ENCODE measurements at regions not wholly inside any gene's neighbourhood (a gene's known extent, or its start where the extent isn't known, plus 50 kb on each side); places are given as distances from the start of the nearest gene placed in this dataset.
"Not testable (repeated sequence)": the region's sequence is repeated elsewhere in the genome, so short reads cannot be mapped to it uniquely, and the experiment has no call there.

DNA sequence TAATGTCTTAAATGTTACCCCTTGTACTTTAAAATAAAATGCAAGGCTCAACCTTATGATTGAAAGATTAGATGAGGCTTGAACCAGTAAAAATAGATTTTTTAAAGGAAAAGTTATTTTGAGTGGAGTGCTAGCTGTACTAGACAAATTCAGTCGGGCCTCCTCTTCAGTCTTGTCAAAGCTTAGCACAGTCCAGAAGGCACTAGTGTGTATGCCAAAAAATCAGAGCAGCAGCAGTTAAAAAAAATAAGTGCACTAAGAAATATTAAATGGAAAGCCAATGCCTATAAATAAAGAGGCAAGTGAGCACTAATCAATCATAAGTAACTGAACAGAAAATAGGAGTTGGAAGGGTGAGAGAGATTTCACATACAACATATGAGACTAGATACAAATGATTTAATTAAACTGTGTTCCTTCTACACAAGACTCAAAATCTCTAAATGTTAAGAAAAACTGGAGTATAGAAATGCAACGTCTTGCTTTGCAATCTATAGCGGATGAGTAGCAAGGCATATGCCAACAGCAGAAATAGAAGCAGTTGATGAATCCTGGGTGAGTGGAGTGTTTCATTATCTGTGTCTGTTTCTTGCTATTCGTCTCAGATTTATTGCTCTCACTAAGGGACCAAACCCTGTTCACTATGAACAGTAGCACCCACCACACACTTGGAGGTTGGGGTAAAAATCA is 172.1 kb downstream of the ETNK1 start:
- Histone ChIP-seq H3K27ac (ENCODE audit: low read depth) (no peak overlapping the region), H3K4me1 (ENCODE audit: insufficient read depth) (no peaks in the 10 kb centered on the region), H3K4me3 (ENCODE audit: low read depth, low read length) (no peak overlapping the region), H3K36me3 (ENCODE audit: insufficient read depth) (no peaks in the 10 kb centered on the region)
- WGBS: 63% methylated on average over 4 of the region's 4 CpGs
- no peak for DNase-seq (ENCODE audit: extremely low spot score)

DNA sequence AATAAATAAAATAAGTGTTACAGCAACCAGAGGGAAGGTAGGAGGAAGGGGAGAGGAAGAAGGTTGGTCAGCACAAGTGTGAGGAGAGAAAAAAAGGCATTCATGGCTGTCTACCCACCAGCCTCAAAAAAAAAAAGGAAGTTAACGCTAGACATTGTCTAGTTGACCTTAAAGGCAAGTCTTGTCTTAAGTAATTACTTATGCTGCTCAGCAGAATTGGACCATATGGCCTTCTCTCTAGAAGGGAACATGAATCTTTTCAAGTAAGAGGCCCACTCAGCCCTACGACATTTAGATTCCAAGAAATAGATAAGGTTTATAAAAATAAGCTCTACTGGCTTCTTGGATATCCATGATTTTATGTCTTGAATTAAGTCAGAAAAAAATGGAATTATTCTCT is 172.7 kb downstream of the ETNK1 start:
- DNase-seq (ENCODE audit: extremely low spot score): no peak
- no peak overlapping the region for H3K4me3 ChIP-seq (ENCODE audit: low read depth, low read length)
- H3K36me3 ChIP-seq (ENCODE audit: insufficient read depth): no peaks in the 10 kb centered on the region
- no peaks in the 10 kb centered on the region for H3K4me1 ChIP-seq (ENCODE audit: insufficient read depth)
- 41% methylated on average over 2 of the region's 2 CpGs for WGBS
- no peak overlapping the region for H3K27ac ChIP-seq (ENCODE audit: low read depth)

DNA sequence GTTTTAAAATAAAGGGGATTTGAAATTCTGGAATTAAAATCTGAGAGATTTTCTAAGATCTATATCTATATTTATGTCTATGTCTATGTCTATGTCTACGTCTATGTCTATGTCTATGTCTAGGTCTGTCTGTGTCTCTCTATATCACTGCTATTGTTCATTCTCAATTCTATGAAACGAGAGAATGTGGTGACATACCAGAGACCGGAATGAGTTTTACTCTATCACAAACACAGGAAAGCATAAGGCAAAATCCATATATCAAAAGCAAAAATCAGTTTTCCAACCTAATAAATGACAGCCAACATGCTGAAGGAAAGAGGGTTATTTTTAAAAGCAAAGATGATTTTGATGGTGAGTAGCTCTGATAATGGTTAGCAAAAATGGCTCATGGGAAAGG is 173.1 kb downstream of the ETNK1 start:
- WGBS: 78% methylated on average over 3 of the region's 3 CpGs

DNA sequence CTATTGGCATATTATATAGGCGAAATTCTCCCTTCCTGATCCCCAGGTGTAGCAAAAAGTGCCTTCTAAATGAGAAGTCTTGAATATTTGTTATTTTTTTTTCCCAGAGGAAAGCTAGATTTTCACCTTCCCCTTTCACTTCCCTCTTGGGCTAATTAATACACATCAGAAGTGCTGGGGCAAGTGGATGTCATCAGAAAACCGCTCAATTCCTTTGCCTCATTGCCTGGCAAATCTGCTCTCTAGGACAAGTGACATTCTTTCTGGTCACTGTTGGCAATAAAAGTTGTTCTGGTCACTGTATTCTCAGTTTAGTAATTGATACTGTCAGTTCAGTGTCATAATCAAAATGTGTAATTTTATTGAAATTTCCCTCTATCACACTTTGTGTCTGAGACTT is 174.5 kb downstream of the ETNK1 start:
- no peaks in the 10 kb centered on the region for H3K36me3 ChIP-seq (ENCODE audit: insufficient read depth)
- 93% methylated on average over 2 of the region's 2 CpGs for WGBS
- H3K27ac ChIP-seq (ENCODE audit: low read depth): no peak overlapping the region
- H3K4me3 ChIP-seq (ENCODE audit: low read depth, low read length): no peak overlapping the region
- no peak for DNase-seq (ENCODE audit: extremely low spot score)
- no peaks in the 10 kb centered on the region for H3K4me1 ChIP-seq (ENCODE audit: insufficient read depth)

More for the DNA sequence above, 173.1 kb downstream of the ETNK1 start:
- Histone ChIP-seq H3K36me3 (ENCODE audit: insufficient read depth) (no peaks in the 10 kb centered on the region), H3K4me1 (ENCODE audit: insufficient read depth) (no peaks in the 10 kb centered on the region), H3K4me3 (ENCODE audit: low read depth, low read length) (no peak overlapping the region), H3K27ac (ENCODE audit: low read depth) (no peak overlapping the region)
- no peak for DNase-seq (ENCODE audit: extremely low spot score)

DNA sequence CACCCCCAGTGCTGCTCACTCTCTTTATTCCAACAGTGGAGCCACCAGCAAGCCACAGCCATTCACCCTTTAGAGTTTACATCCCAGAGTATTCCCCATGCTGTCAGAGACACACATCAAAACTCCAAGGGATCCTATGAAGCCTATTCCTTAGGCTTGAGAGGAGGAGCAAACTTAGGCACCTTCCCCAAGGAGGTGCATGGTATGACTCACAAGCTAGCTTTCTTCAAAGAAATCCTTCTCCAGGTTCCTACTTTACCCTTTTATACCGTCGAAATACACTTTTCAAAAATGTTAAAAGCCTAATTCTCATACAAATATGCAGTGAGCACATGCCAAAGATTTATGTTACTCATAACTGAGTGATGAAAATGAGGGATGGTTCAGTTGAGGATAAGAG is 175.4 kb downstream of the ETNK1 start:
- no peak overlapping the region for H3K4me3 ChIP-seq (ENCODE audit: low read depth, low read length)
- WGBS: 84% methylated on average over 2 of the region's 2 CpGs
- H3K4me1 ChIP-seq (ENCODE audit: insufficient read depth): no peaks in the 10 kb centered on the region
- DNase-seq (ENCODE audit: extremely low spot score): no peak
- no peak overlapping the region for H3K27ac ChIP-seq (ENCODE audit: low read depth)
- no peaks in the 10 kb centered on the region for H3K36me3 ChIP-seq (ENCODE audit: insufficient read depth)

DNA sequence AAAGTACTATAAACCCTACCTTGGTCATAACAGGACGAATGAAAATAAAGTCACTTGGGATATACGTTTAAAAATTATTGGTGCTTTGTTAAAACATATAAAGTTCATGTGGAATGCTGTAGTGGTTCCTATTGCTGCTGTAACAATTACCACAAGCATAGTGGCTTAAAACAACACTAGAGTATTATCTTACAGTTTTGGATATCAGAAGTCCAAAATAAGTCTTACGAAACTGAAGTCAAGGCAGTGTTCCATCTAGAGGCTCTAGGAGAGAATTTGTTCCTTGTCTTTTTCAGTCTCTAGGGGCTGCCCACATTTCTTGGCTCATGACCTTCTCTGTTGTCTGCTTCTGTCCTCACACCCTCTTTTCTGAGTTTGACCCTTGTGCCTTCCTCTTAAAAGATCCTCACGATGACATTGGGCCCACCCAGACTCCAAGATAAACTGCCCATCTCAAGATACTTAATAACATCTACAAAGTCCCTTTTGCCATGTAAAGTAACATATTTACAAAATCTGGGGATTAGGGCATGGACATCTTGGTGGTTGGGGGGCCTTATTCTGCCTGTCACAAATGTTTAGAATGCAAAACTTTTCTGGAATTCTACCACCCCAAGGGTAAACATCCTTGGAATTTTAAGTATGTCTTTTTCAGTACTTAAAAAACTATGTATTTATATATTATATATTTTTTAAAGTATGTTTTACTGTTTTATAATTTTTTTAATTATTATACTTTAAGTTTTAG is 178.1 kb downstream of the ETNK1 start:
- H3K36me3 ChIP-seq (ENCODE audit: insufficient read depth): no peaks in the 10 kb centered on the region
- WGBS: 79% methylated on average over 4 of the region's 4 CpGs
- H3K27ac ChIP-seq (ENCODE audit: low read depth): no peak overlapping the region
- DNase-seq (ENCODE audit: extremely low spot score): no peak
- H3K4me1 ChIP-seq (ENCODE audit: insufficient read depth): no peaks in the 10 kb centered on the region
- no peak overlapping the region for H3K4me3 ChIP-seq (ENCODE audit: low read depth, low read length)

DNA sequence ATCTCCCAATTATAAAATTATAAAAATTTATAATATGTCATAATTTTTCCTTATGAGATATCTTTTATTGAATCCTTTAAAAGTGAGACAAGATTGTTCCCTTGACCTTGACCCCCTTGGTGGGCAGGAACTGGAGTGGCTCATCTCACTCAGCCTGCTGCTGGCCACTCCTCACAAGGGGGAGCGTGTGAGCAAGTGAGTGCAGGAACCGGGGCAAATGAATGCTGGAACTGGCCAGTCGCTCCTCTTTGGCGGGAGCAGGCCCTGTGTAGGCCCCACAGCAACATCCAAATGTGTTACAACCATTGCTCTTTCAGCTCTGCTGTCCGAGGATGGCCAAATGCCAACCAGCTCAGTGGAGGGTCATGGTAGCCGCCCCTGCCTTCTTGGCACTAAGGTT is 178.8 kb downstream of the ETNK1 start:
- H3K4me1 ChIP-seq (ENCODE audit: insufficient read depth): no peaks in the 10 kb centered on the region
- H3K27ac ChIP-seq (ENCODE audit: low read depth): no peak overlapping the region
- H3K4me3 ChIP-seq (ENCODE audit: low read depth, low read length): no peak overlapping the region
- 92% methylated on average over 6 of the region's 6 CpGs for WGBS
- no peak for DNase-seq (ENCODE audit: extremely low spot score)
- H3K36me3 ChIP-seq (ENCODE audit: insufficient read depth): no peaks in the 10 kb centered on the region

DNA sequence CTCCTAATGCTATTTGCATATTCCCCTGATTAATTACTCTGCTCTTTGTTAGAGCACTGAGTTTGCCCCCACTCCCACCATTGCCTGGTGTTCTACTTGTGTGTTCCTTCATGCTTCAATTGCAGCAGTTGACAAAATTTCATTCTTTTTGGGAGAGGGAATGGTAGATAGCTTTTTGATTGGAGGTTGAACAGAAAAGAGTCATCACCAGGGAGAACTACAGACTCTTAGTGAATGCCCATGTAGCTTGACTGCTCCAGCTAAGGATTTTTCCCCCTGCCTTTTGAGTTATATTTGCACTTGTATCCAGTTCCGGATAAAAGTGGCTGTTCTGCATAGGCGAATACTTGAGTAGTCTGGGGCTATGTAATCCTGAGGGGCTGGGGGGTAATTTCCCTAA is 183.9 kb downstream of the ETNK1 start:
- DNase-seq (ENCODE audit: extremely low spot score): no peak
- no peaks in the 10 kb centered on the region for H3K4me1 ChIP-seq (ENCODE audit: insufficient read depth)
- no peak overlapping the region for H3K4me3 ChIP-seq (ENCODE audit: low read depth, low read length)
- no peaks in the 10 kb centered on the region for H3K36me3 ChIP-seq (ENCODE audit: insufficient read depth)
- WGBS: 92% methylated on average over 2 of the region's 2 CpGs
- H3K27ac ChIP-seq (ENCODE audit: low read depth): no peak overlapping the region

DNA sequence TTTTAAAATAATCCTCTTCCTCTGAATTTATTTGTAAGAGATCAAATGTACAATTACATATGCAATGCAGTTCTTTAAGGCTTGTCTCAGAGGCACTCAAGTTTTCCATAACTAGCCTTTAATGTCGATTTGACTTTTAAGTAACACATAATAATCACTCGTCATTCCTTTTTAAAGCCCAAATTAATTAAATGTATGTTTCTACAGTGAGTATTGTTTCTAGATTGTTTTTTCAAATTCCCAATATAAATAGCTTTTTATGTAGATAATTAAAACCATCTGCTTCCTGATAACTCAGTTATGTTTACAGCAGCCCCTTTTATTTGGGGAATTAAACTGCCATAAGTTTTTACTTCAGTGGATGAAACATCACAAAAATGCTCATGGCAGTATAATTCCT is 185.1 kb downstream of the ETNK1 start:
- Histone ChIP-seq H3K27ac (ENCODE audit: low read depth) (no peak overlapping the region), H3K4me3 (ENCODE audit: low read depth, low read length) (no peak overlapping the region), H3K4me1 (ENCODE audit: insufficient read depth) (no peaks in the 10 kb centered on the region), H3K36me3 (ENCODE audit: insufficient read depth) (no peaks in the 10 kb centered on the region)
- 45% methylated on average over 2 of the region's 2 CpGs for WGBS
- peak; percentile 8 for DNase-seq (ENCODE audit: extremely low spot score)

DNA sequence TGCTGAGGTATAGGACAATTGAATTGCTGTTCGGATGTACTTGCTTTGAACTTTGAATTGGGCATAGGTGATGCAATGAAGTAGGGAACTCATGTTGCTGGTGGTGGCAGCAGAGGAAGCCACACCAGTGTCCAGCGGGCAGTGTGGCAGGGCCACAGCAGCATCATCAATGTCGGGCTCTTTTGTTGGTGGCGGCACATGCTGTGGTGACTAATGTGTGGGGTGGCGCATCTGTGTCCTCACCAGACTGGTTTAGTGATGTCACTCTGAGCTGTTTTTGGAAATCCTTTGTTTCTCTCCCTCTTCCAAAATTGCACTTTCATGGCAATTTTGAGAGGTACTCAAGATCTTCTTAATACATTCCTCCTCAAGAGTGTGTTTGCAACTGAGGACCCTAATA is 187.6 kb downstream of the ETNK1 start:
- 97% methylated on average over 5 of the region's 5 CpGs for WGBS
- no peaks in the 10 kb centered on the region for H3K4me1 ChIP-seq (ENCODE audit: insufficient read depth)
- no peak for DNase-seq (ENCODE audit: extremely low spot score)
- H3K4me3 ChIP-seq (ENCODE audit: low read depth, low read length): no peak overlapping the region
- no peaks in the 10 kb centered on the region for H3K36me3 ChIP-seq (ENCODE audit: insufficient read depth)
- H3K27ac ChIP-seq (ENCODE audit: low read depth): no peak overlapping the region

DNA sequence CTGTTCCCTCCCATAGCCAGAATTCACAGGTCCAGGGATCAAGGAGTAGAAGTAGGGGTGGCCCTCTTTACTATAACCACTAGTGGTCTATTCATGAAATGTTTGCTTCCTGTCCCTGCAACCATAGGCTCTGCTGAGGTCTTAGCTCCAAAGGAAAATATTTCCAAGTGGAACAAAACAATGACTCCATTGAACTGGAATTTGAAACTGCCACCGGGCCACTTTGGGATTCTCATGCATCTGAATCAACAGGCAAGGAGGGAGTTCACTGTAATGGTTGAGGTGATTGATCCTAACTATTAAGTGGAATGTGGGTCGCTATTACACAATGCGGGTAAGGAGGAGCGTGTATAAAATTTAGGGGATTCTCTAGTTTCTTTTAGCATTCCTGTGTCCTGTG is 197.0 kb downstream of the ETNK1 start:
- H3K4me3 ChIP-seq (ENCODE audit: low read depth, low read length): no peak overlapping the region
- H3K4me1 ChIP-seq (ENCODE audit: insufficient read depth): no peaks in the 10 kb centered on the region
- no peaks in the 10 kb centered on the region for H3K36me3 ChIP-seq (ENCODE audit: insufficient read depth)
- 82% methylated on average over 4 of the region's 4 CpGs for WGBS
- DNase-seq (ENCODE audit: extremely low spot score): no peak
- no peak overlapping the region for H3K27ac ChIP-seq (ENCODE audit: low read depth)

DNA sequence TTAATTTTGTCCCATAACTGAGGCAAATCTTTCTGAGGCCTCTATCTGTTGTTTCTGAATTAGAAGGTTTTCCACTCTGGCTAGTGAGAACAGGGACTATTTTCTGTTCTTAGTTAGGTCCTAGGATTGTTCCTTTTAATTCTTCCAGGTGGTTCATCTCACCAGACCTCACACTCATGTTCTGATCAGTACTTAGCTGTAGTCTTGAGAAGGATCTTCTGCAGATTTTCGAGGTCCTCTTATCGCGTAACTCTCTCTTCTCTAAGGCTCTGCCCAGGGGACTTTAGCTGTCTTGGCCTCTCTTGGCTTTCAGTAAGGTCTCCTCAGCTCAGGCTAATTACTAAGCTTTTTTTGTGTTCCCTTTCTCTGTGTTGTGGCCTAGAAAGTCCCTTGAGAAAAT is 201.1 kb downstream of the ETNK1 start:
- Histone ChIP-seq H3K4me1 (ENCODE audit: insufficient read depth) (no peaks in the 10 kb centered on the region), H3K27ac (ENCODE audit: low read depth) (no peak overlapping the region), H3K36me3 (ENCODE audit: insufficient read depth) (no peaks in the 10 kb centered on the region), H3K4me3 (ENCODE audit: low read depth, low read length) (no peak overlapping the region)
- 60% methylated on average over 3 of the region's 3 CpGs for WGBS
- DNase-seq (ENCODE audit: extremely low spot score): no peak

DNA sequence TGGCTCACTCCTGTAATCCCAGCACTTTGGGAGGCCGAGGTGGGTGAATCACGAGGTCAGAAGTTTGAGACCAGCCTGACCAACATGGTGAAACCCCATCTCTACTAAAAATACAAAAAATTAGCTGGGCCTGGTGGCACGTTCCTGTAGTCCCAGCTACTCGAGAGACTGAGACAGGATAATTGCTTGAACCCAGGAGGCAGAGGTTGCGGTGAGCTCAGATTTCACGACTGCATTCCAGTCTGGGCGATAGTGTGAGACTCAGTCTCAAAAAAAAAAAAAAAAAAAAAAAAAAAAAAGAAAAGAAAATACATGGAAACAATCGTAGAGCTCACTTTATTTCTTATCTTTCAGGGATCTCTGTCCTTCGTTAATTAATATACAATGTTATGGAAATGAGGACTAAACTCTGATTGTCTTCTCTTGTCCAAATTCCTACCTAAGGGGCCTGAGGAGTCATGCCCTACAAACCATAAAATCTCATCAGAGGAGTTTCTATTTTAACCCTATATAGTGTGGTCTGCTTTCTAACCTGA is 201.5 kb downstream of the ETNK1 start:
- not testable (repeated sequence) for H3K4me1 ChIP-seq (ENCODE audit: insufficient read depth); H3K27ac ChIP-seq (ENCODE audit: low read depth); DNase-seq (ENCODE audit: extremely low spot score); H3K4me3 ChIP-seq (ENCODE audit: low read depth, low read length); H3K36me3 ChIP-seq (ENCODE audit: insufficient read depth)
- 74% methylated on average over 9 of the region's 9 CpGs for WGBS

DNA sequence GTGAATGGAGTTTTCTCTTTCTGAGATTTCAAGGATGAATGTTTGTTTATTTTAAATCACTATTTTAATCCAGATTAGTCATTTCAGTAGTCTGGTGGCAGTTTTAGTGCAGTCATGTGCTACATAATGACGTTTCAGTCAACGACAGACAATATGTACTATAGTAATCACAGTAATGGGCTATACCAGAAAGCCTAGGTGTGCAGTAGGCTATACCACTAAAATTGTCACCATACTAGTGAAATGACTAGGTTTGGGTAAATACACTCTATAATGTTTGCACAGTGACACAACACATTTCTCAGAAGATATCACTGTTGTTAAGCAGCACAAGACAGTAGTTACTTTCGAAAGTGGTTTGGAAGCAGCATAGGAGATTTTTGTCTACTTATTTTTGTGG is 203.1 kb downstream of the ETNK1 start:
- H3K27ac ChIP-seq (ENCODE audit: low read depth): no peak overlapping the region
- WGBS: 64% methylated on average over 3 of the region's 3 CpGs
- H3K36me3 ChIP-seq (ENCODE audit: insufficient read depth): no peaks in the 10 kb centered on the region
- no peak for DNase-seq (ENCODE audit: extremely low spot score)
- H3K4me3 ChIP-seq (ENCODE audit: low read depth, low read length): no peak overlapping the region
- no peaks in the 10 kb centered on the region for H3K4me1 ChIP-seq (ENCODE audit: insufficient read depth)
